Mesendoderm (in vitro differentiated cells): ENCODE measurements at regions not wholly inside any gene's neighbourhood (a gene's known extent, or its start where the extent isn't known, plus 50 kb on each side); places are given as distances from the start of the nearest gene placed in this dataset.

Experiments
- DNase-seq: peaks from one replicate; pipeline ENCODE4 v3.0.0; 2013
- H2AK5ac ChIP-seq: 2 replicates; pipeline ENCODE4 v1.6.1; 2013; ENCODE audit warnings: low read length, inconsistent platforms
- H2BK120ac ChIP-seq: 2 replicates; pipeline ENCODE4 v1.6.1; 2013; ENCODE audit warnings: low read depth, mild to moderate bottlenecking, low read length, moderate library complexity, mixed read lengths
- H2BK15ac ChIP-seq: replicated peaks from 2 replicates; pipeline ENCODE4 v1.6.1; 2013; ENCODE audit warnings: low read depth, mild to moderate bottlenecking, moderate library complexity
- H2BK5ac ChIP-seq: 2 replicates; pipeline ENCODE4 v1.6.1; 2013; ENCODE audit warnings: low read length, inconsistent platforms
- H3K18ac ChIP-seq: 2 replicates; pipeline ENCODE4 v1.6.1; 2013; ENCODE audit warnings: mild to moderate bottlenecking, low read length, mixed read lengths
- H3K23ac ChIP-seq: one replicate; pipeline ENCODE4 v1.6.1; 2013; ENCODE audit warnings: low read length
- H3K27ac ChIP-seq: 2 replicates; pipeline ENCODE4 v1.5.1; 2013; ENCODE audit warnings: low read depth, mild to moderate bottlenecking, inconsistent platforms, low read length, moderate library complexity
- H3K27me3 ChIP-seq: 2 replicates; pipeline ENCODE4 v1.6.1; 2013; ENCODE audit warnings: low read length, control low read depth, mild to moderate bottlenecking, inconsistent platforms; ENCODE audit not compliant: insufficient read depth, poor library complexity
- H3K36me3 ChIP-seq: 2 replicates; pipeline ENCODE4 v1.6.1; 2013; ENCODE audit warnings: low read length, inconsistent platforms; ENCODE audit not compliant: control insufficient read depth, insufficient read depth
- H3K4ac ChIP-seq: one replicate; pipeline ENCODE4 v1.6.1; 2013; ENCODE audit warnings: low read depth, mild to moderate bottlenecking, low read length, moderate library complexity
- H3K4me1 ChIP-seq: 2 replicates; pipeline ENCODE4 v1.6.1; 2013; ENCODE audit warnings: low read depth, low read length, inconsistent platforms; ENCODE audit not compliant: control insufficient read depth
- H3K4me2 ChIP-seq: 2 replicates; pipeline ENCODE4 v1.6.1; 2013; ENCODE audit warnings: low read length
- H3K4me3 ChIP-seq: 2 replicates; pipeline ENCODE4 v1.5.1; 2013; ENCODE audit warnings: mild to moderate bottlenecking, low read length
- H3K56ac ChIP-seq: one replicate; pipeline ENCODE4 v1.6.1; 2013; ENCODE audit warnings: low read length
- H3K79me1 ChIP-seq: 2 replicates; pipeline ENCODE4 v1.6.1; 2013; ENCODE audit warnings: low read length, inconsistent platforms
- H3K79me2 ChIP-seq: 2 replicates; pipeline ENCODE4 v1.6.1; 2013; ENCODE audit warnings: mild to moderate bottlenecking, low read length; ENCODE audit not compliant: control insufficient read depth, insufficient read depth
- H3K9ac ChIP-seq: 2 replicates; pipeline ENCODE4 v1.6.1; 2013; ENCODE audit warnings: low read length, inconsistent platforms
- H4K5ac ChIP-seq: one replicate; pipeline ENCODE4 v1.6.1; 2013; ENCODE audit warnings: low read length
- H4K8ac ChIP-seq: one replicate; pipeline ENCODE4 v1.6.1; 2013; ENCODE audit warnings: low read depth, mild to moderate bottlenecking, control low read depth, low read length, moderate library complexity
- WGBS: extraction: QIAGEN DNeasy Blood & Tissue Kit; methylation state at CpG from one replicate; pipeline ENCODE4 v1.1.7; 2013; ENCODE audit warnings: low lambda C conversion rate, missing lambda C conversion rate; ENCODE audit not compliant: insufficient coverage; ENCODE audit errors: extremely low coverage; 5-methylcytosine and 5-hydroxymethylcytosine counted together

GRCh38 chr4:100288161-100288560, 97.9 kb upstream of the DDIT4L start:
- WGBS, result no CpG with 5 or more reads among the region's 1 CpG
- no peak overlapping the region for H2BK120ac ChIP-seq
- H3K79me2 ChIP-seq, result no peaks in the 10 kb centered on the region
- H2BK15ac ChIP-seq, result no peak overlapping the region
- no peak overlapping the region for H3K4me3 ChIP-seq
- no peaks in the 10 kb centered on the region for H3K36me3 ChIP-seq
- H2AK5ac ChIP-seq, result no peak overlapping the region
- H3K79me1 ChIP-seq, result no peaks in the 10 kb centered on the region
- H2BK5ac ChIP-seq, result no peak overlapping the region
- H3K4me2 ChIP-seq, result no peak overlapping the region
- no peak overlapping the region for H3K27ac ChIP-seq
- H3K4me1 ChIP-seq, result peaks cover 5% of the 10 kb centered on the region
- no peak overlapping the region for H4K5ac ChIP-seq
- H3K18ac ChIP-seq, result no peak overlapping the region
- H3K9ac ChIP-seq, result no peak overlapping the region
- peak; percentile 22 for DNase-seq
- H3K4ac ChIP-seq, result no peak overlapping the region
- no peak overlapping the region for H4K8ac ChIP-seq
- H3K23ac ChIP-seq, result no peak overlapping the region
- no peaks in the 10 kb centered on the region for H3K27me3 ChIP-seq
- no peak overlapping the region for H3K56ac ChIP-seq

- no peak for DNase-seq
- H3K4me1 ChIP-seq, result peaks cover 5% of the 10 kb centered on the region
- H2BK120ac ChIP-seq, result no peak overlapping the region
- H3K4me2 ChIP-seq, result no peak overlapping the region
- H3K9ac ChIP-seq, result no peak overlapping the region
- no peak overlapping the region for H3K4me3 ChIP-seq
- H3K27me3 ChIP-seq, result no peaks in the 10 kb centered on the region
- H3K79me1 ChIP-seq, result no peaks in the 10 kb centered on the region
- no peak overlapping the region for H3K23ac ChIP-seq
- H3K27ac ChIP-seq, result no peak overlapping the region
- no peak overlapping the region for H2AK5ac ChIP-seq
- no peak overlapping the region for H3K4ac ChIP-seq
- no peaks in the 10 kb centered on the region for H3K36me3 ChIP-seq
- H2BK5ac ChIP-seq, result no peak overlapping the region
- whole genome bisulfite sequencing, result no CpG with 5 or more reads among the region's 6 CpGs
- no peaks in the 10 kb centered on the region for H3K79me2 ChIP-seq
- no peak overlapping the region for H3K56ac ChIP-seq
- H4K5ac ChIP-seq, result no peak overlapping the region
- no peak overlapping the region for H3K18ac ChIP-seq
- no peak overlapping the region for H4K8ac ChIP-seq
- no peak overlapping the region for H2BK15ac ChIP-seq
Observed at GRCh38 chr4:100287534-100287933, 97.3 kb upstream of the DDIT4L start.

GRCh38 chr4:100286636-100287035, 96.4 kb upstream of the DDIT4L start:
- H4K5ac ChIP-seq, result no peak overlapping the region
- H3K79me1 ChIP-seq, result no peaks in the 10 kb centered on the region
- H3K9ac ChIP-seq, result no peak overlapping the region
- no peaks in the 10 kb centered on the region for H3K27me3 ChIP-seq
- WGBS, result no CpG with 5 or more reads among the region's 3 CpGs
- H3K27ac ChIP-seq, result no peak overlapping the region
- H3K56ac ChIP-seq, result no peak overlapping the region
- H3K23ac ChIP-seq, result no peak overlapping the region
- H2BK5ac ChIP-seq, result no peak overlapping the region
- H3K4me3 ChIP-seq, result no peak overlapping the region
- no peak overlapping the region for H2BK120ac ChIP-seq
- H4K8ac ChIP-seq, result no peak overlapping the region
- peak; percentile 48 for DNase-seq
- no peaks in the 10 kb centered on the region for H3K36me3 ChIP-seq
- H2BK15ac ChIP-seq, result no peak overlapping the region
- no peaks in the 10 kb centered on the region for H3K79me2 ChIP-seq
- H3K4ac ChIP-seq, result no peak overlapping the region
- H3K18ac ChIP-seq, result no peak overlapping the region
- no peak overlapping the region for H3K4me2 ChIP-seq
- H2AK5ac ChIP-seq, result no peak overlapping the region
- peaks cover 5% of the 10 kb centered on the region for H3K4me1 ChIP-seq

- H4K5ac ChIP-seq, result no peak overlapping the region
- no peak for DNase-seq
- no peak overlapping the region for H3K4me2 ChIP-seq
- H3K4me3 ChIP-seq, result no peak overlapping the region
- no peaks in the 10 kb centered on the region for H3K79me2 ChIP-seq
- H4K8ac ChIP-seq, result no peak overlapping the region
- no peak overlapping the region for H2BK120ac ChIP-seq
- H2BK15ac ChIP-seq, result no peak overlapping the region
- H3K9ac ChIP-seq, result no peak overlapping the region
- H3K18ac ChIP-seq, result no peak overlapping the region
- WGBS, result no CpG with 5 or more reads among the region's 2 CpGs
- peaks cover 2% of the 10 kb centered on the region for H3K4me1 ChIP-seq
- no peak overlapping the region for H2BK5ac ChIP-seq
- H3K27ac ChIP-seq, result no peak overlapping the region
- no peak overlapping the region for H3K56ac ChIP-seq
- H2AK5ac ChIP-seq, result no peak overlapping the region
- H3K27me3 ChIP-seq, result no peaks in the 10 kb centered on the region
- no peak overlapping the region for H3K4ac ChIP-seq
- H3K23ac ChIP-seq, result no peak overlapping the region
- H3K36me3 ChIP-seq, result no peaks in the 10 kb centered on the region
- no peaks in the 10 kb centered on the region for H3K79me1 ChIP-seq
Observed at GRCh38 chr4:100285121-100285520, 94.9 kb upstream of the DDIT4L start.

- H3K9ac ChIP-seq, result no peak overlapping the region
- no peak overlapping the region for H3K4me2 ChIP-seq
- H4K8ac ChIP-seq, result no peak overlapping the region
- H2BK15ac ChIP-seq, result no peak overlapping the region
- no peaks in the 10 kb centered on the region for H3K36me3 ChIP-seq
- H3K79me1 ChIP-seq, result no peaks in the 10 kb centered on the region
- H3K23ac ChIP-seq, result no peak overlapping the region
- no peak overlapping the region for H2AK5ac ChIP-seq
- no peak overlapping the region for H4K5ac ChIP-seq
- no peak overlapping the region for H3K4me3 ChIP-seq
- H3K27me3 ChIP-seq, result no peaks in the 10 kb centered on the region
- no peak overlapping the region for H2BK120ac ChIP-seq
- no peak overlapping the region for H3K18ac ChIP-seq
- H3K56ac ChIP-seq, result no peak overlapping the region
- no peak overlapping the region for H3K4ac ChIP-seq
- peak; percentile 25 for DNase-seq
- no CpG with 5 or more reads among the region's 10 CpGs for WGBS
- H3K4me1 ChIP-seq, result peaks cover 2% of the 10 kb centered on the region
- no peaks in the 10 kb centered on the region for H3K79me2 ChIP-seq
- no peak overlapping the region for H3K27ac ChIP-seq
- H2BK5ac ChIP-seq, result no peak overlapping the region
Observed at GRCh38 chr4:100284129-100284880, 94.0 kb upstream of the DDIT4L start.

- Histone ChIP-seq H3K4ac (no peak overlapping the region), H3K56ac (no peak overlapping the region), H3K23ac (no peak overlapping the region), H3K18ac (no peak overlapping the region), H4K8ac (no peak overlapping the region), H4K5ac (no peak overlapping the region), H3K27ac (no peak overlapping the region), H3K79me2 (no peaks in the 10 kb centered on the region), H3K27me3 (no peaks in the 10 kb centered on the region), H2BK15ac (no peak overlapping the region), H3K4me3 (no peak overlapping the region), H3K4me2 (no peak overlapping the region), H3K4me1 (no peaks in the 10 kb centered on the region), H3K36me3 (no peaks in the 10 kb centered on the region), H2AK5ac (no peak overlapping the region), H3K79me1 (no peaks in the 10 kb centered on the region), H2BK5ac (no peak overlapping the region), H2BK120ac (no peak overlapping the region), H3K9ac (no peak overlapping the region)
- peak; percentile 65 for DNase-seq
- WGBS, result no CpG with 5 or more reads among the region's 2 CpGs
Observed at GRCh38 chr4:100280807-100281206, 90.5 kb upstream of the DDIT4L start.
